NCI-H2196 (cell line): ENCODE measurements at regions not wholly inside any gene's neighbourhood (a gene's known extent, or its start where the extent isn't known, plus 50 kb on each side); places are given as distances from the start of the nearest gene placed in this dataset.
"Not testable (repeated sequence)": the region's sequence is repeated elsewhere in the genome, so short reads cannot be mapped to it uniquely, and the experiment has no call there.

ENCODE experiments used
- DNase-seq: peaks from one replicate; lab custom pipeline; 2025; ENCODE audit not compliant: unreplicated experiment; lab: John Stamatoyannopoulos, UW

DNA sequence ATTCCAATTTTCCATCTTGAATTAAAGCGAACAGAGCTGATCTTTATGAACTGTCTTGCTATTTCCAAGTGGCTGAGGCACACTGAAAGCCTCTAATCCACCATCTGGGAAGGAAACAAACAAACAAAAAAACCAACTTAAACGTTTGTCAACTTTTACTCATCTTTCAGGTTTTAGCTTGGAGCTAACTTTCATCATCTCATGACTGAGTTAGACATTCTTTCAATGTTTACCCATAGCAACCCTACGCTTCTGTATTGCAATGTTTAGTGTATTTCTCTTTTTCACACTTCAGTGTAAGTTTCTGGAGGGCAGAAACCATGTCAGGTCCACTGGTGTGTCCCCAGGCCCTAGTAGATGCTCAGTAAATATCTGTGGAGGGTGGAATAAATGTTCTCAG lies 343.8 kb downstream of the GBA3 start:
- no peak for DNase-seq

GRCh38 chr4:23035521-23036056 lies 342.9 kb downstream of the GBA3 start:
- DNase-seq, result no peak

GRCh38 chr4:23034731-23035130 lies 342.0 kb downstream of the GBA3 start:
- DNase-seq, result no peak

- DNase-seq, result no peak
Measured at GRCh38 chr4:23033796-23034195, 341.1 kb downstream of the GBA3 start.

DNA sequence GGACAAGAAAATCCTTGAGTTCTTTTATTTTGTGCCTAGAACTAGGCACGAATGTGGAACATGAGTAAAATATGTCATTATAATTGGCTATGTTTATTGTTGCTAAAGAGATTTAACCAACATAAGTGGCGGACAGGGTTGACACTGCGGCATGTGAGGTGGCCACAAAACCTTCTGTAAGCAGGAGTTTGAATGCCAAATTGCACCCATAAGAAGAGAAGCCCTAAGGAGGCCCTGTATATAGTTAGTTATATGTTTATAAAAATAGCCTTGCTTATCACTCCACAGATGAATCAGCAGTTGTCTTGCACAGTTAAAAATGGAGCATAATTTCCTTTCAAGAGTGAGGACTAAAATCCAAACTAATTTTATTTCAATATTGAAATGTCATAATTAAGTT lies 336.1 kb downstream of the GBA3 start:
- no peak for DNase-seq

GRCh38 chr4:23023666-23024065 lies 330.9 kb downstream of the GBA3 start:
- no peak for DNase-seq

GRCh38 chr4:23023121-23023520 lies 330.4 kb downstream of the GBA3 start:
- no peak for DNase-seq

- no peak for DNase-seq
Measured at GRCh38 chr4:23022032-23022431, 329.3 kb downstream of the GBA3 start.

GRCh38 chr4:23021040-23021439 lies 328.3 kb downstream of the GBA3 start:
- DNase-seq, result no peak

- DNase-seq, result not testable (repeated sequence)
Measured at GRCh38 chr4:23020399-23020798, 327.7 kb downstream of the GBA3 start.

GRCh38 chr4:23016981-23017380 lies 324.2 kb downstream of the GBA3 start:
- DNase-seq, result no peak

GRCh38 chr4:23015821-23016220 lies 323.1 kb downstream of the GBA3 start:
- DNase-seq, result no peak

GRCh38 chr4:23009093-23009492 lies 316.4 kb downstream of the GBA3 start:
- no peak for DNase-seq

DNA sequence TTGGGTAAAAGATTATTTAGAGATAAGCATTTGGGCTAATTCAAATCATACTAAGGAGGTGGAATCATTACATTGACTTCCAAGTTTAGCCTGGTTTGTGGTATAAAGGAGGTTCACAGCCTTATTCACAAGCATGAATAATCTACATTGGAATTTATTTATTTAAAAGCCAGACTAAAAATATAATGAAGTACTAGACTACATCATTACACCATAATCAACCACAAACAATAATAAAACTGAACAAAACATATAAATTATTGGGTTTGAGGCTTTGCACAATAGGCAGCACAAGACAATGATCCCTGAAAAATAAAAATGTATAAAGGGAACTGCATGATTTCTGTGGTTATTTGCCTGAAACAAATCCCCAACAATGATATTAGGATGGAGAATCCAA lies 314.0 kb downstream of the GBA3 start:
- no peak for DNase-seq

DNA sequence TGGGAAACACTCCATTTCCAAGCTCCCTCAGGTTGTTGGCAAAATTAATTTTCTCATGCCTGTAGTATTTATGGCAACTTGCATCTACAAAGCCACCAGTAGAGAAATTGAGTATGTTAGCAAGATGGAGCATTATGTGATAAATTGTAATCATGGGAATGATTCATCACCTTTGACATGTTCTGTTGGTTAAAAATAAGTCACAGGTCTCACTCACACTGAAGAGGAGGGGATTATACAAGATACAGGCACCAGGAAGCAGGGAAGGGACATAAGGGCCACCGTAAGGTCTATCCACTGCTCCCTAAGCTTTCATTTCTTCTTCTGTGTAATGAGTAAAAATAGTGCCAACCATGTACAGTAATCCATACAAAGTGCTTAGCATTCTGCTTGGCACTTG lies 313.0 kb downstream of the GBA3 start:
- no peak for DNase-seq

DNA sequence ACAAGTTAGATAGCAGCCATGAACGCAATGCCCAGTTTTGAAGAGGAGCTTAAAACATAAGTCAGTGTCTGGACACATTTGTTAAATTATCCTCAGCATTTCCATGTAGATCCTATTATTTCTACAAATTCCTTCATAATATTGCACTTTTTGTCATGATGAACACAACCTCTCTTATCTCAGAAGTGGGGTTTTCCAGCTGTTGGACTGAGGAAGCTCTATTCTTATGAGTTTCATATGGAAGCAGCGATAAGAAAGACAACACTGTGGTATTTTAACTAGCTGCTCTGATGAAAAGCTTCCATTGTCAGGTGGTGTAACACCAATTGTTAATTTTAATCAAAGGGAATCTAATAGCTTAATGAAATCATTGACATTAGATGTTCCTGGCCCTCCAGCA lies 308.7 kb downstream of the GBA3 start:
- no peak for DNase-seq

DNA sequence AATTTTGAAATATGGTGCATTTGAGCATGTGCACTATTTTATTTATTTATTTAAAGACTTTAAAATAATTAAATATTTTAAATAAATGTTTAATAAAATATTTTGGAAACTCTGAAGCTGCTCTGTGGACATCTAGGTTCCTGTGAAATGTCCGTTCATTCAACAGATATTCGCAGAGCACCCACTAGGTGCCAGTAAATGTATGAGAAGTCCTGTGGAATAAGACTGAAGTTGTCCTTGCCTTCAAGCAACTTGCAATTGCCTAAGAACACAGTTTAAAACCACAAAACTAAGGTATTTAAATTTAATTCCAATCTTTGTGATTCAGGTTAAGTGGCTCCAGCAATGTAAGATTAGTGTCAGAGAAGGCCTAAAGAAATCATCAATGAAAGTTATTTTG lies 306.7 kb downstream of the GBA3 start:
- DNase-seq, result no peak

GRCh38 chr4:22997358-22998224 lies 304.9 kb downstream of the GBA3 start:
- no peak for DNase-seq

- DNase-seq, result no peak
Measured at GRCh38 chr4:22991576-22991975, 298.8 kb downstream of the GBA3 start.

GRCh38 chr4:22988526-22988925 lies 295.8 kb downstream of the GBA3 start:
- DNase-seq, result no peak

GRCh38 chr4:22987870-22988269 lies 295.1 kb downstream of the GBA3 start:
- no peak for DNase-seq

DNA sequence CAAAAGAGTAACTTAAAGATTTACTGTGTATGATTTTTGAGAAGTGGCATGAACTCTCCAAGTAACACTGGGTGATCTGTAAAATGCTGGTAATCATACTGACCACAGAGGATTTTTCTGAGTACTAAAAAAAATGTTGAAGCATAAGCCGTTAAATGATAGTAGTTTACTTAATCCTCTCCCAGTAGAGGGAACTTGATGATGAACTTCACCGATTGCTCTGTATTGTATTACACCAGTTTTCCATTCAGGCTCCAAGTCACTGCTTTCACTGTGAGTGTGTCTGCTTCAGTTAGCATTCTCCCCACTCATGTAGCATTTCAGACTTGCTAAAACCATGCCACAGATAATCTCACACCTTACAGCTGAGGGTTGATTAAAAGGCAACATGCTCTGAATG lies 294.1 kb downstream of the GBA3 start:
- DNase-seq, result no peak

DNA sequence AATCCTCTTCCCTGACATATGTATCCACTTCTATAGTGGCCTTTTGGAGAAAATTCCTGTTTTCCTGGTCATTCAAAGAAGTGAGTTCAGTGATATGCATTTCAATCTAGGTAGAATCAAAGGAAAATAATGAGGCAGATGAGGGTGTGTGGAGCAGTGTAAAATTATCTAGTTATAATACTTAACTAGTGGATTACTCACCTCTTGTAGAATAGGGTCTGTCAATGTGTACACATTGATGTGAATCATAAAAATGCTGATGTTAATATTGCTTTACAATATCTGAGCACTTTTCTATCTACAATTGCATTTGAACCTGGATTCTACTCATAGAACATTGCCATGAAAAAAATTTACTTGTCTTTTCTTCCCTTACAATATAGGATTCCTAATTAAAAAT lies 293.5 kb downstream of the GBA3 start:
- DNase-seq, result no peak
